22Rv1 (cell line): ENCODE measurements at regions not wholly inside any gene's neighbourhood (a gene's known extent, or its start where the extent isn't known, plus 50 kb on each side); places are given as distances from the start of the nearest gene placed in this dataset.

Experiments used
- ZFX ChIP-seq: fragments of 450-650 bp; IDR thresholded peaks from 2 replicates; pipeline ENCODE4 v1.6.1; 2017; ENCODE audit warnings: antibody characterized with exemption, borderline replicate concordance
- TF ChIP-seq, protein P1 (sequence below): fragments of 450-650 bp; IDR thresholded peaks from 2 replicates; pipeline ENCODE4 v1.5.1; 2017; ENCODE audit warnings: mild to moderate bottlenecking

DNA sequence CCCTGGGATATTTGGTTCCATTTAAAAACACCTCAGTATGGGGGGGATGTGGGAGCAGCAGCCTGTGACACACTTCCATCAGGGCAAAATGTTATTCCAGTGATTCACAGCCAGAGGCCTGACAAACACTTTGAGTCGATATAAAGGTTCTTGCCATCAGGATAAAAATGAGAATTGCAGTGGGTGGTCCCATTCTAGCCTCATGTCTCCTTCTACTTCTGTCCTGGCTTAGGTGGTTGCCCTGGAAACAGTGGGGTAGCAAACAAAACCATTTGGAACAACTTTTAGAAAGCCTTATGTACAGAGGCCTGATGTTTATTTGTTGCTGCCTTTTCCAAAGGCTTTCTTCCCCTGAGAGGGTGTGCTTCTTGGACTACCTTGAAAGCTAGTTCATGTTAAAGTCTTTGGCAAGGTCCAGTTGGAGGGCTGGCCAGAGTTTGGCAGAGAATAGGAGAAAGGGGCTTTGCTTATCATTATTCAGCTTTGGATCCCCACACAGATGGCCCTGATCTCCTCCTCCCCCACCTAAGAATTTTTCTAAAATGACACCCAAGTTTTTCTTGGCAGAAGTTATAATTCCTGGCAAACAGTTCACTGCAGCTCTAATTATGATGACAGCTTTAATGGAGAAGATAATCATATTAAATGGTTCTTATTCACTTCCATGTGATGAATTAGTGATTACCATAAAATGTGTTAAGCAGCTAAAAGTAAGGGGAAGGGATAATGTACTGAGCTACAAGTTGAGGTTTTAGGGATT, 84.2 kb upstream of the ZNF280D start:
- TF ChIP-seq, protein P1, sequence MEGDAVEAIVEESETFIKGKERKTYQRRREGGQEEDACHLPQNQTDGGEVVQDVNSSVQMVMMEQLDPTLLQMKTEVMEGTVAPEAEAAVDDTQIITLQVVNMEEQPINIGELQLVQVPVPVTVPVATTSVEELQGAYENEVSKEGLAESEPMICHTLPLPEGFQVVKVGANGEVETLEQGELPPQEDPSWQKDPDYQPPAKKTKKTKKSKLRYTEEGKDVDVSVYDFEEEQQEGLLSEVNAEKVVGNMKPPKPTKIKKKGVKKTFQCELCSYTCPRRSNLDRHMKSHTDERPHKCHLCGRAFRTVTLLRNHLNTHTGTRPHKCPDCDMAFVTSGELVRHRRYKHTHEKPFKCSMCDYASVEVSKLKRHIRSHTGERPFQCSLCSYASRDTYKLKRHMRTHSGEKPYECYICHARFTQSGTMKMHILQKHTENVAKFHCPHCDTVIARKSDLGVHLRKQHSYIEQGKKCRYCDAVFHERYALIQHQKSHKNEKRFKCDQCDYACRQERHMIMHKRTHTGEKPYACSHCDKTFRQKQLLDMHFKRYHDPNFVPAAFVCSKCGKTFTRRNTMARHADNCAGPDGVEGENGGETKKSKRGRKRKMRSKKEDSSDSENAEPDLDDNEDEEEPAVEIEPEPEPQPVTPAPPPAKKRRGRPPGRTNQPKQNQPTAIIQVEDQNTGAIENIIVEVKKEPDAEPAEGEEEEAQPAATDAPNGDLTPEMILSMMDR, result no peak
- no peak for TF ChIP-seq ZFX
